Heart left ventricle (tissue), 16 donors: ENCODE measurements at regions not wholly inside any gene's neighbourhood (a gene's known extent, or its start where the extent isn't known, plus 50 kb on each side); places are given as distances from the start of the nearest gene placed in this dataset.

Experiments used
- ATAC-seq, 4 donors: fragments of 200-7000 bp; cut with Tn5 transposase; one replicate each; pipeline ENCODE4 v1.9.1; 2020 to 2022; ENCODE audit warnings: moderate library complexity in 4 of 4, mild to moderate bottlenecking in 3 of 4, moderate number of reproducible peaks in 1 of 4
- DNase-seq, 5 donors: peaks; one replicate each; pipeline ENCODE4 v3.0.0-alpha.2; 2020
- H3K27ac ChIP-seq, 12 donors: fragments of 200-600 bp; sonication (generic) in 4 of 12; one replicate each; pipeline versions ENCODE4 v1.5.0 to v1.8.0; 2016 to 2022; ENCODE audit warnings: mild to moderate bottlenecking in 2 of 12
- H3K27me3 ChIP-seq, 9 donors: fragments of 200-600 bp; sonication (generic) in 2 of 9; one replicate each; pipeline versions ENCODE4 v1.5.1 to v1.8.0; 2016 to 2022; ENCODE audit warnings: mild to moderate bottlenecking in 3 of 9
- H3K36me3 ChIP-seq, 9 donors: fragments of 200-600 bp; sonication (generic) in 2 of 9; one replicate each; pipeline versions ENCODE4 v1.5.0 to v1.8.0; 2018 to 2022; ENCODE audit warnings: mild to moderate bottlenecking in 2 of 9
- H3K4me1 ChIP-seq, 12 donors: fragments of 200-600 bp; sonication (generic) in 4 of 12; one replicate each; pipeline versions ENCODE4 v1.5.0 to v1.8.0; 2016 to 2022; ENCODE audit warnings: mild to moderate bottlenecking in 3 of 12
- H3K4me3 ChIP-seq, 12 donors: fragments of 200-600 bp; sonication (generic) in 4 of 12; one replicate each; pipeline versions ENCODE4 v1.5.0 to v1.8.0; 2017 to 2022; ENCODE audit warnings: mild to moderate bottlenecking in 9 of 12, moderate library complexity in 4 of 12
- H3K9me3 ChIP-seq, 12 donors: fragments of 200-600 bp; sonication (generic) in 4 of 12; one replicate each; pipeline versions ENCODE4 v1.5.0 to v1.8.0; 2016 to 2022; ENCODE audit warnings: mild to moderate bottlenecking in 1 of 12
- POLR2A ChIP-seq, 2 donors: fragments of 450-650 bp; IDR thresholded peaks; one replicate each; pipeline ENCODE4 v1.6.1; 2017; ENCODE audit warnings: antibody characterized with exemption in 2 of 2, mild to moderate bottlenecking in 2 of 2, moderate library complexity in 2 of 2
- WGBS, 4 donors: extraction: QIAGEN DNeasy Blood & Tissue Kit in 2 of 4; methylation state at CpG; one replicate each; pipeline versions ENCODE4 v1.1.5 to v1.1.7; 2013 to 2018; 5-methylcytosine and 5-hydroxymethylcytosine counted together
- intact Hi-C, 10 donors: fragments of 100-400 bp; cut with DNase I; formaldehyde crosslinking; loops; one replicate each; pipeline versions ENCODE4 v1.11.1 to v1.14.2; 2022
- TF ChIP-seq, protein P1 (sequence below), 12 donors: fragments of 200-600 bp; sonication (generic) in 4 of 12; IDR thresholded peaks; one replicate each; pipeline versions ENCODE4 v1.5.0 to v1.8.0; 2018 to 2022; ENCODE audit warnings: antibody characterized with exemption in 12 of 12, mild to moderate bottlenecking in 5 of 12
- donor health status: ischemic (EF 13 %, LVEDD 7.1; RV severe dilation, severe dysfunction).
- donor health status: healthy with polysubstance abuse.
- donor health status: DM: no; HTN: yes; CAD: no.
- donor health status: DM: no; HTN: no; CAD: no.
- donor health status: ischemic (EF 25% LVEDD 6.9; RV normal size, moderate dysfunction).
- donor health status: ischemic (EF 25% LVEDD 5.7; RV mildly dilated, moderate dysfunction).
- donor health status: healthy.
- donor health status: DM: yes; HTN: yes; CAD: no.
- donor health status: ischemic (EF 35%, LVEDD 5.7; RV mildly dilated, moderate dysfunction).
- donor health status: nonischemic (EF 11% LVEDD 7.7; RV severe dilation, severe dysfunction).
- donor health status: DM: yes; HTN: yes; CAD: no.
- donor health status: PGD.
- donor health status: ischemic (EF 29% LVEDD 5.4; RV normal size, mild dysfunction).
- donor health status: nonischemic (EF 23%, LVEDD 6.1; RV moderate dilation, normal function).

DNA sequence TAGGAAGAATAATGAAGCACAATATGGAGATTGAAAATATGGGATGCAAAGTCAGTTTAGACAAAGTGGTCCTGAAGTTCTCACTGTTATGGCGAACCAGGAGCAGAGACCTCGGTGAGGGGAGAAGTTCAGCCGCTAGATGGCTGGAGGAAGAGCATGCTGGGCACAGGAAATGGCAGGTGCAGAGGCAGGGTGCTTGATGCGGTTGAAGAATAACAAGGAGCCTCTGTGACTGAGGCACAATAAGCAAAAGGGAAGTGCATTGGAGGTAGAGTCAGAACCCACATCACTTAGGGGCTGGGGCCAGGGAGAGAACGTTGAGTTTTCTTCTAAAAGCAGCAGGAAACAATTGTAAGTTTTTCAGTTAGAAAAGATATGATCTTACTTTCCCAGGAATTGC lies 1725.2 kb downstream of the EFNB2 start:
- H3K27ac ChIP-seq: no peak overlapping the region
- no peak for ATAC-seq
- no peaks in the 10 kb centered on the region for H3K27me3 ChIP-seq
- no peaks in the 10 kb centered on the region for H3K36me3 ChIP-seq
- no peak overlapping the region for H3K4me3 ChIP-seq
- no peaks in the 10 kb centered on the region for H3K9me3 ChIP-seq
- DNase-seq: no peak
- 76 to 79% (median 76%) methylated on average over 5 of the region's 5 CpGs for WGBS, 4 donors
- no peaks in the 10 kb centered on the region for H3K4me1 ChIP-seq
- TF ChIP-seq, protein P1, sequence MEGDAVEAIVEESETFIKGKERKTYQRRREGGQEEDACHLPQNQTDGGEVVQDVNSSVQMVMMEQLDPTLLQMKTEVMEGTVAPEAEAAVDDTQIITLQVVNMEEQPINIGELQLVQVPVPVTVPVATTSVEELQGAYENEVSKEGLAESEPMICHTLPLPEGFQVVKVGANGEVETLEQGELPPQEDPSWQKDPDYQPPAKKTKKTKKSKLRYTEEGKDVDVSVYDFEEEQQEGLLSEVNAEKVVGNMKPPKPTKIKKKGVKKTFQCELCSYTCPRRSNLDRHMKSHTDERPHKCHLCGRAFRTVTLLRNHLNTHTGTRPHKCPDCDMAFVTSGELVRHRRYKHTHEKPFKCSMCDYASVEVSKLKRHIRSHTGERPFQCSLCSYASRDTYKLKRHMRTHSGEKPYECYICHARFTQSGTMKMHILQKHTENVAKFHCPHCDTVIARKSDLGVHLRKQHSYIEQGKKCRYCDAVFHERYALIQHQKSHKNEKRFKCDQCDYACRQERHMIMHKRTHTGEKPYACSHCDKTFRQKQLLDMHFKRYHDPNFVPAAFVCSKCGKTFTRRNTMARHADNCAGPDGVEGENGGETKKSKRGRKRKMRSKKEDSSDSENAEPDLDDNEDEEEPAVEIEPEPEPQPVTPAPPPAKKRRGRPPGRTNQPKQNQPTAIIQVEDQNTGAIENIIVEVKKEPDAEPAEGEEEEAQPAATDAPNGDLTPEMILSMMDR (IDR thresholded peaks at IDR 0.05): no peak
- no peak for TF ChIP-seq POLR2A (IDR thresholded peaks at IDR 0.05)
- intact Hi-C loops: no loop called here

GRCh38 chr13:104809483-104809882 lies 1726.0 kb downstream of the EFNB2 start:
- H3K27ac ChIP-seq: no peak overlapping the region
- ATAC-seq: no peak
- no peaks in the 10 kb centered on the region for H3K9me3 ChIP-seq
- H3K36me3 ChIP-seq: no peaks in the 10 kb centered on the region
- H3K27me3 ChIP-seq: no peaks in the 10 kb centered on the region
- DNase-seq: no peak
- H3K4me1 ChIP-seq: no peaks in the 10 kb centered on the region
- intact Hi-C loops: no loop called here
- TF ChIP-seq, protein P1 (IDR thresholded peaks at IDR 0.05): no peak
- no peak for TF ChIP-seq POLR2A (IDR thresholded peaks at IDR 0.05)
- H3K4me3 ChIP-seq: no peak overlapping the region
- 80 to 86% (median 81%) methylated on average over 4 of the region's 4 CpGs for WGBS, 4 donors

DNA sequence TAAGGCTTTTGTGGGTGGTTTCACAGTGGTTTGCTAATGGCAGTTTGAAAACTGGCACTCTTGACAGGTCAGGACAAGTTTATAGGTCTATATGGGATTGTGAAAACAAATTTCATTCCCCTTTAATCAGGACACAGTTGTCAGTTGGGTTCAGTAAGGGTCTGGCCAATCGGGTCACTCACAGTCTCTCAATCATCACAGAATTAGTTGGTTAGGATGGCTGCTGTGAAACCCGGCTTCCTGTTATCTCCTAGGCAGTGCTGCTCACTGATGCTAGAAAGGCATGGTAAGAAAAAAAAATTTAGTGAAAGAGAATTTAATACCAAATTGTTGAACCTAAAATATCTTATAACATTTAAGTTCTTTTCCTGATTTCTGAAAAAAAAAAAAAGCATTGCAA lies 1730.1 kb downstream of the EFNB2 start:
- Histone ChIP-seq H3K9me3 (no peaks in the 10 kb centered on the region), H3K27ac (no peak overlapping the region), H3K4me3 (no peak overlapping the region), H3K36me3 (no peaks in the 10 kb centered on the region), H3K27me3 (no peaks in the 10 kb centered on the region), H3K4me1 (no peaks in the 10 kb centered on the region)
- intact Hi-C loops: no loop called here
- TF ChIP-seq, protein P1 (IDR thresholded peaks at IDR 0.05): no peak
- no peak for TF ChIP-seq POLR2A (IDR thresholded peaks at IDR 0.05)
- DNase-seq: no peak
- ATAC-seq: no peak
- 71 to 89% (median 76%) methylated on average over 2 of the region's 2 CpGs for WGBS, 4 donors

DNA sequence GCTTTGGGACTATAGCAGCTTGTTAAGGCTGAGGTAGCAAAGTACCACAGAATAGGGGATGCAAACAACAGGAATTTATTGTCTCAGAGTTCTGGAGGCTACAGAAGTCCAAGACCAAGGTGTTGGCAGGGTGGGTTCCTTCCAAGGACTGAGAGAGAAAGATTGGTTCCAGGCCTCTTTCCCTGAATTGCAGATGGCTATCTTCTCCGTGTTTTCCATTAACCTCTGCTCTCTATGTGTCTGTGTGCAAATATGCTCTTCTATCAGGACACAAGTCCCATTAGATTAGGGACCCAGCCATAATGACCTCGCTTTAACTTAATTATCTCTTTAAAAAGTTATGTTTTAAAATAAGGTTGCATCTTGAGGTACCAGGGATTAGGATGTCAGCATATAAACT lies 1732.9 kb upstream of the SLC10A2 start:
- Histone ChIP-seq H3K27ac (no peak overlapping the region), H3K9me3 (no peaks in the 10 kb centered on the region), H3K36me3 (no peaks in the 10 kb centered on the region), H3K27me3 (no peaks in the 10 kb centered on the region), H3K4me1 (no peaks in the 10 kb centered on the region), H3K4me3 (no peak overlapping the region)
- intact Hi-C loops: no loop called here
- DNase-seq (no peak), ATAC-seq (no peak)
- TF ChIP-seq POLR2A (IDR thresholded peaks at IDR 0.05): no peak
- TF ChIP-seq, protein P1 (IDR thresholded peaks at IDR 0.05): no peak
- 80 to 90% (median 86%) methylated on average over 2 of the region's 2 CpGs for WGBS, 4 donors
